Calu3 (cell line): ENCODE measurements at regions not wholly inside any gene's neighbourhood (a gene's known extent, or its start where the extent isn't known, plus 50 kb on each side); places are given as distances from the start of the nearest gene placed in this dataset.

ENCODE experiments used
- BruUV-seq: library from RNA; stranded (reverse); fragments of 400-500 nt; replicated peaks from 2 replicates; lab custom pipeline; 2021; lab: Mats Ljungman, UMichigan
- CTCF ChIA-PET: fragments of 300-600 bp; sonication (Branson Sonifier 250); formaldehyde crosslinking; loops from one replicate; lab custom pipeline; 2022; ENCODE audit warnings: antibody characterized with exemption; lab: Charles Lee
- DNase-seq: peaks from one replicate; pipeline ENCODE4 v3.0.0; 2022
- H3K27ac Mint-ChIP-seq: one replicate; pipeline ENCODE4 v1.8.0; 2022; ENCODE audit warnings: mixed read lengths; ENCODE audit not compliant: unreplicated experiment
- H3K27me3 Mint-ChIP-seq: one replicate; pipeline ENCODE4 v1.8.0; 2022; ENCODE audit warnings: mixed read lengths; ENCODE audit not compliant: unreplicated experiment
- H3K36me3 Mint-ChIP-seq: one replicate; pipeline ENCODE4 v1.8.0; 2022; ENCODE audit warnings: mild to moderate bottlenecking, moderate library complexity, mixed read lengths; ENCODE audit not compliant: insufficient read depth, unreplicated experiment
- H3K4me1 Mint-ChIP-seq: one replicate; pipeline ENCODE4 v1.8.0; 2022; ENCODE audit warnings: mild to moderate bottlenecking, low read depth, mixed read lengths; ENCODE audit not compliant: unreplicated experiment
- H3K4me3 Mint-ChIP-seq: one replicate; pipeline ENCODE4 v1.8.0; 2022; ENCODE audit warnings: mild to moderate bottlenecking, low read depth, moderate library complexity, mixed read lengths; ENCODE audit not compliant: unreplicated experiment
- H3K9me3 Mint-ChIP-seq: one replicate; pipeline ENCODE4 v1.8.0; 2022; ENCODE audit warnings: low read depth, mixed read lengths; ENCODE audit not compliant: unreplicated experiment
- intact Hi-C: fragments of 100-400 bp; cut with micrococcal nuclease; formaldehyde crosslinking; loops from one replicate; pipeline ENCODE4 v1.10.0; 2022; ENCODE audit not compliant: unreplicated experiment
- TF ChIP-seq, protein P1 (sequence below): fragments of 200-600 bp; IDR thresholded peaks from one replicate; pipeline ENCODE4 v1.8.0; 2022; ENCODE audit warnings: antibody characterized with exemption; ENCODE audit not compliant: unreplicated experiment

DNA sequence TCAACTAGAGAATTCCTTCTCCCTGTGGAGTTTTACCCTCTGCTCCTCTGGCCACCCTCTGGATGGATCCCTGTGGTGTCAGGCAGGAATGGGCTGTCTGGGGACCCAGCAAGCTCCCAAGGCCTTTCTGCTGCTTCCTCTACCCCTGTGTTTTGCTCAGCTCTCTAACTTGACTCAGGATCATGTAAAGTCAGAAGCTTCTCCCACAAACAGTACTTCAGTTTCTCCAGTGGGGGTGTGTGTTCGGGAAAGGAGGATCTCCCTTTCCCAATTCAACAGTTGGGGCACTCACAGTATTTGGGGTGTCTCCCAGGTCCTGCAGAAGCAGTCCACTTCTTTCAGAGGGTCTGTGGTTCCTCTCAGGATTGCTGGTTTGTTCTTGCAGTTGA is 162.4 kb upstream of the NUDT4 start:
- H3K27ac Mint-ChIP-seq, result no peak overlapping the region
- intact Hi-C loops, result no loop called here
- no peaks in the 10 kb centered on the region for H3K36me3 Mint-ChIP-seq
- DNase-seq, result no peak
- TF ChIP-seq, protein P1, sequence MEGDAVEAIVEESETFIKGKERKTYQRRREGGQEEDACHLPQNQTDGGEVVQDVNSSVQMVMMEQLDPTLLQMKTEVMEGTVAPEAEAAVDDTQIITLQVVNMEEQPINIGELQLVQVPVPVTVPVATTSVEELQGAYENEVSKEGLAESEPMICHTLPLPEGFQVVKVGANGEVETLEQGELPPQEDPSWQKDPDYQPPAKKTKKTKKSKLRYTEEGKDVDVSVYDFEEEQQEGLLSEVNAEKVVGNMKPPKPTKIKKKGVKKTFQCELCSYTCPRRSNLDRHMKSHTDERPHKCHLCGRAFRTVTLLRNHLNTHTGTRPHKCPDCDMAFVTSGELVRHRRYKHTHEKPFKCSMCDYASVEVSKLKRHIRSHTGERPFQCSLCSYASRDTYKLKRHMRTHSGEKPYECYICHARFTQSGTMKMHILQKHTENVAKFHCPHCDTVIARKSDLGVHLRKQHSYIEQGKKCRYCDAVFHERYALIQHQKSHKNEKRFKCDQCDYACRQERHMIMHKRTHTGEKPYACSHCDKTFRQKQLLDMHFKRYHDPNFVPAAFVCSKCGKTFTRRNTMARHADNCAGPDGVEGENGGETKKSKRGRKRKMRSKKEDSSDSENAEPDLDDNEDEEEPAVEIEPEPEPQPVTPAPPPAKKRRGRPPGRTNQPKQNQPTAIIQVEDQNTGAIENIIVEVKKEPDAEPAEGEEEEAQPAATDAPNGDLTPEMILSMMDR, result no peak
- CTCF ChIA-PET, result no interaction called here
- no TSS peak for BruUV-seq
- H3K4me1 Mint-ChIP-seq, result peaks cover 10% of the 10 kb centered on the region
- H3K4me3 Mint-ChIP-seq, result no peak overlapping the region
- no peaks in the 10 kb centered on the region for H3K27me3 Mint-ChIP-seq
- peaks cover 2% of the 10 kb centered on the region for H3K9me3 Mint-ChIP-seq

DNA sequence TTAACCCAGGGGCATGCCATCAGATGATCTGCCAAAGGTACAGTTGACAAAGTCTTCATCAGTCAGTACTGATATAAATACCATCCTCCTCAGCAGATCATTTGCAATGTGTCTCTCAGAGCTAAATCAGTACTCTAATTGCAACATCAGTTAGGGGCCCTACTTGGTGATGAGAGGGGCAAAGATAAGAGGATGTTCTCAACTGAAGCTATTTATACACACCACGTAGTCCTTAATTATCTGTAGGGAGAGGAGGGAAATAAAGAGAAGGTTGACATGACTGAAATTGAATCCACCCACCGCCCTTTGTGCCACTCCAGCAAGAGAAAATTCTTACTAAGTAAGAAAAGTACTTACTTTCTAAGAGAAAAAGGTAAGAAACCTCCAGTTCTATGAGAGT is 157.8 kb upstream of the NUDT4 start:
- intact Hi-C loops, result no loop called here
- DNase-seq, result no peak
- no peak overlapping the region for H3K27ac Mint-ChIP-seq
- no peak overlapping the region for H3K4me3 Mint-ChIP-seq
- peaks cover 26% of the 10 kb centered on the region for H3K4me1 Mint-ChIP-seq
- CTCF ChIA-PET, result no interaction called here
- H3K36me3 Mint-ChIP-seq, result no peaks in the 10 kb centered on the region
- TF ChIP-seq, protein P1, result no peak
- peaks cover 5% of the 10 kb centered on the region for H3K9me3 Mint-ChIP-seq
- no peaks in the 10 kb centered on the region for H3K27me3 Mint-ChIP-seq
- no TSS peak for BruUV-seq

DNA sequence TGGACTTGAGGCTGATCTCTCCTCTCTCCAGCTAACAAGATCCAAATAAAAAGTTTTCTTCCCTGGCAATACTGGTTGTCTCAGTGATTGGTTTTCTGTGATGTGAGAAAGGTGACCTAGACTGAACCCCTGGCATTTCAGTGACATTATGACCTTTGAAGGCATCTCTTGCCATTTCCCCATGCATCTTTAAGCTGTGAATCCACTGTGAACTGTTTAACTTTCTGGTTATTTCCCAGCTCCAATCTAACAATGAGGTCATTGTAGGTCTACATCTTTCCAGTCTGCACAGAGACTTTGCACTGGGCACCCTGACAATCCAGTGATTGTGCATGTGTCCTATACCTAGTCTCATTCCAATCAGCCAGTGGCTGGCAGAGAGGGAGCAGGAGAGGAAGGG is 155.9 kb upstream of the NUDT4 start:
- BruUV-seq, result no TSS peak
- CTCF ChIA-PET, result no interaction called here
- H3K36me3 Mint-ChIP-seq, result no peaks in the 10 kb centered on the region
- no peak overlapping the region for H3K4me3 Mint-ChIP-seq
- intact Hi-C loops, result no loop called here
- H3K27me3 Mint-ChIP-seq, result no peaks in the 10 kb centered on the region
- TF ChIP-seq, protein P1, result no peak
- peaks cover 20% of the 10 kb centered on the region for H3K4me1 Mint-ChIP-seq
- DNase-seq, result no peak
- peaks cover 5% of the 10 kb centered on the region for H3K9me3 Mint-ChIP-seq
- no peak overlapping the region for H3K27ac Mint-ChIP-seq

DNA sequence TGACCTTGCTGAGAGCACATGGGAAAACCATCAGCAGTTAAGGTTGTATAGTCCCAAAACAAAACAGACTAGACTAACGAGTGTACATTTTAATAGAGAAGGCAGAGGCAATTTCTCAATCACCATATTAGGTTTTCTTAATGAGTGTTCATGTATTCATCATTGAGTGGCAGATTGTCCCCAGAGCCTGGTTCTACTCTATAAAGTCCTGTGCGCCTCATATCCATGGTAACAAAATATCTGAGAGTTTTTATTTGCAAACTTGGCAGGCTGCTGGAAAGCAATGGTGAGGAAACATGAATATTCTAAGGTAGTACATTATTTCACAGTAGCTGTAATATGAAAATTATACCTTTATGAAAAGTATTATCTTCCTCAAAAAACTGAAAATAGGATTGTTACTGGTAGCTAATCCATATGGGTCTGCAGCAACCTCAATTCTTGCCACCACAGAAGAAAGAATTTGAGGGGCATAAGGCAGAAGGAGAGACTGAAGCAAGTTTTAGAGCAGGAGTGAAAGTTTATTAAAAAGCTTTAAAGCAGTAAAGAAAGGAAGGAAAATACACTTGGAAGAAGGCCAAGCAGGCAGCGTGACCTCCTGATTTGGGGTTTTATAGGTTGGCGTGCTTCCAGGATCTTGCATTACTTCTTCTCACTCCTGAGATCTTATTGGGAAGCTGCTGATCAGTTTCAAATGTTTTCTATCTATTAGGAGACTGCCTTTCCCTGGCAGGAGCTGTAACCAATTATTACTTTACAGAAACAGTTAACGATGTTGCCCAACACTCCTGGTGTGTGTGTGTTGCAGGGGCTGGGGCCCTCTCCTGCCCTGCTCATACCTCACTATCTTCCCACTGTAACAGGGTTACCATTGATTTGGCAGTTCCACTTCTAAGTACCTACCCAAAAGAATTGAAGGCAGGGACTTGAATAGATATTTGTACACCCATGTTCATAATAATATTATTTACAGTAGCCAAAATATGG is 154.0 kb upstream of the NUDT4 start:
- TF ChIP-seq, protein P1, result no peak
- CTCF ChIA-PET, result no interaction called here
- Mint-ChIP-seq H3K27me3 (no peaks in the 10 kb centered on the region), H3K9me3 (peaks cover 5% of the 10 kb centered on the region), H3K4me1 (peaks cover 20% of the 10 kb centered on the region), H3K27ac (peak overlapping the region; percentile 40), H3K4me3 (no peak overlapping the region), H3K36me3 (no peaks in the 10 kb centered on the region)
- DNase-seq, result peak; percentile 12
- intact Hi-C loops, result no loop called here
- no TSS peak for BruUV-seq
